SK-N-SH (cell line): ENCODE measurements at regions not wholly inside any gene's neighbourhood (a gene's known extent, or its start where the extent isn't known, plus 50 kb on each side); places are given as distances from the start of the nearest gene placed in this dataset.

ENCODE experiments used
- EZH2phosphoT487 ChIP-seq: fragments of 200-600 bp; sonication (generic); IDR thresholded peaks from 2 replicates; pipeline ENCODE4 v1.6.1; 2017; ENCODE audit warnings: low read depth, mixed run types, mild to moderate bottlenecking, antibody characterized with exemption, moderate library complexity, borderline replicate concordance
- FOXM1 ChIP-seq: IDR thresholded peaks from 2 replicates; pipeline ENCODE4 v1.4.0; 2012; ENCODE audit warnings: low read depth, mild to moderate bottlenecking
- SIN3A ChIP-seq: IDR thresholded peaks from 2 replicates; pipeline ENCODE4 v1.6.1; 2012; ENCODE audit warnings: low read depth, mild to moderate bottlenecking, low read length, moderate library complexity, borderline replicate concordance
- TEAD4 ChIP-seq: IDR thresholded peaks from 2 replicates; pipeline ENCODE4 v1.4.0; 2012; ENCODE audit warnings: mild to moderate bottlenecking, borderline replicate concordance; ENCODE audit not compliant: insufficient read depth
- YY1 ChIP-seq: IDR thresholded peaks from 2 replicates; pipeline ENCODE4 v1.4.0; 2012; ENCODE audit warnings: low read depth, mild to moderate bottlenecking
- TF ChIP-seq, protein P1 (sequence below): fragments of 200-600 bp; sonication (generic); IDR thresholded peaks from 2 replicates; pipeline ENCODE4 v1.6.1; 2017; ENCODE audit warnings: antibody characterized with exemption, mild to moderate bottlenecking, moderate library complexity
- TF ChIP-seq, protein P2 (sequence below): IDR thresholded peaks from 2 replicates; pipeline ENCODE4 v1.4.0; 2012; ENCODE audit warnings: low read depth

DNA sequence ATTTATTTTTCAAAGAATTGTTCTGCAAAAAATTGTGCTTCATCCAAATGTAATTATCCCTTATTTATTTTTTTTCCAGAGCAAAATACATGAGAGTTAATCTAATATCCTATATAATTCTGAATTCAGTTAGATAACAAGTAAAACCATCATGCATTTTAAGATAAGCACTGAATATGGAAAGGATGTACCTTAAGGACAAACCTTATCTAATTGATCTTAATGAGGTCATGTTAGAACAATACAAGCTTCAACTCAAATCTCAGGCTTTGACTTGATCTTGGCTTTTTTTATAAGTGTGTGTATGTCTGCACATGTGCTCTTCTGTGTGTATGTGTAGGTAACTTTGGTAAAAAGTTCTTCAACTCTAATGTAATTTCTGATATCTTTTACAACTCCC is 1828.8 kb downstream of the PCDH9 start:
- TF ChIP-seq SIN3A (no peak), TEAD4 (no peak), EZH2phosphoT487 (no peak), YY1 (no peak), FOXM1 (no peak)
- TF ChIP-seq, protein P1, sequence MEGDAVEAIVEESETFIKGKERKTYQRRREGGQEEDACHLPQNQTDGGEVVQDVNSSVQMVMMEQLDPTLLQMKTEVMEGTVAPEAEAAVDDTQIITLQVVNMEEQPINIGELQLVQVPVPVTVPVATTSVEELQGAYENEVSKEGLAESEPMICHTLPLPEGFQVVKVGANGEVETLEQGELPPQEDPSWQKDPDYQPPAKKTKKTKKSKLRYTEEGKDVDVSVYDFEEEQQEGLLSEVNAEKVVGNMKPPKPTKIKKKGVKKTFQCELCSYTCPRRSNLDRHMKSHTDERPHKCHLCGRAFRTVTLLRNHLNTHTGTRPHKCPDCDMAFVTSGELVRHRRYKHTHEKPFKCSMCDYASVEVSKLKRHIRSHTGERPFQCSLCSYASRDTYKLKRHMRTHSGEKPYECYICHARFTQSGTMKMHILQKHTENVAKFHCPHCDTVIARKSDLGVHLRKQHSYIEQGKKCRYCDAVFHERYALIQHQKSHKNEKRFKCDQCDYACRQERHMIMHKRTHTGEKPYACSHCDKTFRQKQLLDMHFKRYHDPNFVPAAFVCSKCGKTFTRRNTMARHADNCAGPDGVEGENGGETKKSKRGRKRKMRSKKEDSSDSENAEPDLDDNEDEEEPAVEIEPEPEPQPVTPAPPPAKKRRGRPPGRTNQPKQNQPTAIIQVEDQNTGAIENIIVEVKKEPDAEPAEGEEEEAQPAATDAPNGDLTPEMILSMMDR = no peak
- TF ChIP-seq, protein P2, sequence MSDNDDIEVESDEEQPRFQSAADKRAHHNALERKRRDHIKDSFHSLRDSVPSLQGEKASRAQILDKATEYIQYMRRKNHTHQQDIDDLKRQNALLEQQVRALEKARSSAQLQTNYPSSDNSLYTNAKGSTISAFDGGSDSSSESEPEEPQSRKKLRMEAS = no peak
